Stomach (tissue), 4 donors: ENCODE measurements at regions not wholly inside any gene's neighbourhood (a gene's known extent, or its start where the extent isn't known, plus 50 kb on each side); places are given as distances from the start of the nearest gene placed in this dataset.

Source experiments
- POLR2A ChIP-seq, 4 donors: fragments of 450-650 bp; IDR thresholded peaks; one replicate each; pipeline ENCODE4 v1.6.1; 2016; ENCODE audit warnings: antibody characterized with exemption in 4 of 4, control low read depth in 2 of 4, mild to moderate bottlenecking in 1 of 4, moderate library complexity in 1 of 4
- POLR2AphosphoS5 ChIP-seq, 3 donors: sonication (generic); formaldehyde crosslinking; IDR thresholded peaks; one replicate each; pipeline ENCODE4 v1.6.1; 2016; ENCODE audit warnings: antibody characterized with exemption in 3 of 3
- TF ChIP-seq, protein P1 (sequence below), 7 experiments: fragments of 450-650 bp in 4 of 7; fragments of 200-600 bp in 3 of 7; sonication (generic) in 3 of 7; IDR thresholded peaks; one replicate each; pipeline ENCODE4 v1.5.1; 2016 to 2019; ENCODE audit warnings: antibody characterized with exemption in 7 of 7, control low read depth in 2 of 7, mild to moderate bottlenecking in 1 of 7

DNA sequence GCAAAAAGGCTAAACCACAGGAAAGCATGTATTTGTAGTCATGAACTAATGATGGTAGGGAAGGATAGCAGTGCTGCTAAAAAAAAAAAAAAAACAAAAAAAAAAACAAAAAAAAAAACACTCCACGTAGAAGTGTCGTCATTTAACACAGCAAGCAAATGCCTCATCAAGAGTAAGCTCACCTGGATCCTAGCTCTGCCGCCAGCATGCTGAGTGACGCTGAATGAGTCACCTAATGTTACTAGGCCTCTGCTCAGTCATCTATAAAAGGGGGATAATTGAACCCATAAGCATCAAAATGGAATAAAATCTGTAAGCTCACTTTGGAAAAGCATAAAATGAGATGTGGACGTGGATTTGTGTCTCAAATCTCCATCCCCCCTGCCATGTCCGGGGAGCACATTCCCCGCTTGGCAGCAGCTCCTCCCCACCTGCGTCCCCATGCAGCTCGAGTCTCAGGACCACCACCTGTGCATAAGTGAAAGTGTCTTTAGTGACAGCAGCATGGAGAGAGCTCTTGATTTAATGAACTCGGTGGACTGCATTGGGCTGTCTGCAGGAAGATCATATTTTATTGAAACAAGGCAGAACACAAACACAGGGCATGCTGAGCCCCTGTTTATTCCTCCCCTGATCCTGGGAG, 427.5 kb downstream of the LRATD1 start:
- TF ChIP-seq, protein P1, sequence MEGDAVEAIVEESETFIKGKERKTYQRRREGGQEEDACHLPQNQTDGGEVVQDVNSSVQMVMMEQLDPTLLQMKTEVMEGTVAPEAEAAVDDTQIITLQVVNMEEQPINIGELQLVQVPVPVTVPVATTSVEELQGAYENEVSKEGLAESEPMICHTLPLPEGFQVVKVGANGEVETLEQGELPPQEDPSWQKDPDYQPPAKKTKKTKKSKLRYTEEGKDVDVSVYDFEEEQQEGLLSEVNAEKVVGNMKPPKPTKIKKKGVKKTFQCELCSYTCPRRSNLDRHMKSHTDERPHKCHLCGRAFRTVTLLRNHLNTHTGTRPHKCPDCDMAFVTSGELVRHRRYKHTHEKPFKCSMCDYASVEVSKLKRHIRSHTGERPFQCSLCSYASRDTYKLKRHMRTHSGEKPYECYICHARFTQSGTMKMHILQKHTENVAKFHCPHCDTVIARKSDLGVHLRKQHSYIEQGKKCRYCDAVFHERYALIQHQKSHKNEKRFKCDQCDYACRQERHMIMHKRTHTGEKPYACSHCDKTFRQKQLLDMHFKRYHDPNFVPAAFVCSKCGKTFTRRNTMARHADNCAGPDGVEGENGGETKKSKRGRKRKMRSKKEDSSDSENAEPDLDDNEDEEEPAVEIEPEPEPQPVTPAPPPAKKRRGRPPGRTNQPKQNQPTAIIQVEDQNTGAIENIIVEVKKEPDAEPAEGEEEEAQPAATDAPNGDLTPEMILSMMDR (IDR thresholded peaks at IDR 0.05) = no peak
- TF ChIP-seq POLR2A (IDR thresholded peaks at IDR 0.05) (no peak), POLR2AphosphoS5 (IDR thresholded peaks at IDR 0.05) (no peak)
